ENCODE measurements at regions not wholly inside any gene's neighbourhood (a gene's known extent, or its start where the extent isn't known, plus 50 kb on each side); places are given as distances from the start of the nearest gene placed in this dataset.

GRCh38 chr13:105442949-105443699 is 1092.3 kb downstream of the EFNB2 start:
- DNase-seq (ENCODE audit: low spot score) = no peak

- no peak for DNase-seq (ENCODE audit: low spot score)
Measured at GRCh38 chr13:105442040-105442439, 1093.4 kb downstream of the EFNB2 start.

- DNase-seq (ENCODE audit: low spot score) = no peak
Measured at GRCh38 chr13:105441051-105441750, 1094.3 kb downstream of the EFNB2 start.

- no peak for DNase-seq (ENCODE audit: low spot score)
Measured at GRCh38 chr13:105436943-105437342, 1098.5 kb downstream of the EFNB2 start.

- DNase-seq (ENCODE audit: low spot score) = no peak
Measured at GRCh38 chr13:105432438-105432837, 1103.0 kb downstream of the EFNB2 start.

GRCh38 chr13:105428811-105429210 is 1106.7 kb downstream of the EFNB2 start:
- no peak for DNase-seq (ENCODE audit: low spot score)

GRCh38 chr13:105426441-105426840 is 1109.0 kb downstream of the EFNB2 start:
- DNase-seq (ENCODE audit: low spot score) = no peak

GRCh38 chr13:105414639-105415038 is 1120.8 kb downstream of the EFNB2 start:
- DNase-seq (ENCODE audit: low spot score) = no peak

- DNase-seq (ENCODE audit: low spot score) = no peak
Measured at GRCh38 chr13:105412171-105412570, 1123.3 kb downstream of the EFNB2 start.

GRCh38 chr13:105410602-105411001 is 1124.9 kb downstream of the EFNB2 start:
- DNase-seq (ENCODE audit: low spot score) = no peak

GRCh38 chr13:105406551-105406950 is 1128.9 kb downstream of the EFNB2 start:
- no peak for DNase-seq (ENCODE audit: low spot score)

GRCh38 chr13:105403086-105403485 is 1132.4 kb downstream of the EFNB2 start:
- no peak for DNase-seq (ENCODE audit: low spot score)

- no peak for DNase-seq (ENCODE audit: low spot score)
Measured at GRCh38 chr13:105395041-105395440, 1140.4 kb downstream of the EFNB2 start.

- DNase-seq (ENCODE audit: low spot score) = no peak
Measured at GRCh38 chr13:105389373-105389772, 1146.1 kb downstream of the EFNB2 start.

- no peak for DNase-seq (ENCODE audit: low spot score)
Measured at GRCh38 chr13:105377452-105377851, 1158.0 kb downstream of the EFNB2 start.

GRCh38 chr13:105370011-105370650 is 1165.3 kb downstream of the EFNB2 start:
- no peak for DNase-seq (ENCODE audit: low spot score)

- no peak for DNase-seq (ENCODE audit: low spot score)
Measured at GRCh38 chr13:105368781-105369180, 1166.7 kb downstream of the EFNB2 start.

GRCh38 chr13:105365831-105366230 is 1169.6 kb downstream of the EFNB2 start:
- DNase-seq (ENCODE audit: low spot score) = no peak

- no peak for DNase-seq (ENCODE audit: low spot score)
Measured at GRCh38 chr13:105365021-105365550, 1170.4 kb downstream of the EFNB2 start.

GRCh38 chr13:105364191-105364590 is 1171.3 kb downstream of the EFNB2 start:
- DNase-seq (ENCODE audit: low spot score) = no peak

- DNase-seq (ENCODE audit: low spot score) = no peak
Measured at GRCh38 chr13:105363261-105364190, 1171.9 kb downstream of the EFNB2 start.

- no peak for DNase-seq (ENCODE audit: low spot score)
Measured at GRCh38 chr13:105353654-105354053, 1181.8 kb downstream of the EFNB2 start.
